Myocyte (in vitro differentiated cells): ENCODE measurements at regions not wholly inside any gene's neighbourhood (a gene's known extent, or its start where the extent isn't known, plus 50 kb on each side); places are given as distances from the start of the nearest gene placed in this dataset.
"Not testable (repeated sequence)": the region's sequence is repeated elsewhere in the genome, so short reads cannot be mapped to it uniquely, and the experiment has no call there.

Source experiments
- DNase-seq: peaks from one replicate; pipeline ENCODE4 v3.0.0-alpha.2; 2012; ENCODE audit warnings: low read depth

DNA sequence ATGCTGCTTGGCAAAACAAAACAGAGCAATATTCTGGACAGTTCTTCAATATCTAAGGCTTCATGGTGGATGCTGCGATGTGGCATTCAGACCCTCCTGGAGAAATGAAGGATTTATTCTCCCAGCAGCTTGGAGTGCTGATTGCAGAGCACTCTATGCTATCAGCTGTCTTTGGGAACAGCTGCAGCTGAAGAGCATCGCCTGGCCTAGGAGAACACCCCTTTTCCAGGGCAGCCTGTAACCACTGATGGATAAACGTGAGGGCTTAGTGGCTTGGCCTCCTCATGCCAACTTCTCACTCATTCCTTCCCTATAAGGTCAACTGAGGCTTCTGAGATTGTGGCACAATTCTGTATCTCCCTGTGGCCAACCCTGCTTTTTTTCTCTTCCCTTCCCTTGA is 638.1 kb upstream of the CNTNAP2 start:
- DNase-seq, result peak; percentile 58

DNA sequence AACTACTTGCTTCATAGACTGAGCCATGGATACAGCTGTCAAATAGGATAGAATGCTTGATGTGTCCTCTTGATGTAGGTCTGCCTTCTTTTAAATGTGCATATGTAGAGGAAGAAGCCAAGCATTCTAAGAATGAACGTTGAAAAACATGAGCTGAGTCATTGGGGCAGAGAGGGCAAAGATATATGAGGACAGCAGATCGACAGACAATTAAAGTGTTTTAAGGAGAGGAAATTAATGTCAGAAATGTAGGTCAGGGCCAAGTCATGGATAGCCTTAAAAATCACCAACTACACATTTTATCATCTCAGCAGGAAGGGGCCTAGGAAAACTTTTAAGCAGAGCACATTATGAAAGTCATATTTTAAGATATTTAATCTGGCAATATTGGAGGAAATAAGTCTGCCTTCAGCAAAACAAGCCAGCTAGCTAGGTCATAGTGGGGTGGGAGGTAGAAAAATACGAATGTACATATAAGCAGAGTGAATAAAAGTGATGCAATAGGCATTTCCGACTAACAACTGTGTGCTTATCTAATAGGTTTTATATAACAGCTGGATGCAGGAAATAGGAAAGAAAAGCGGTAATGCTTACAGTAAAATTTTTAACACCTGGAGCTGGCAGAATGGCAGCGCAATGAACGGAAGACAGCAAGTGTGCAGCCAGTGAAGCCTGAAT is 638.3 kb upstream of the TPK1 start:
- no peak for DNase-seq

DNA sequence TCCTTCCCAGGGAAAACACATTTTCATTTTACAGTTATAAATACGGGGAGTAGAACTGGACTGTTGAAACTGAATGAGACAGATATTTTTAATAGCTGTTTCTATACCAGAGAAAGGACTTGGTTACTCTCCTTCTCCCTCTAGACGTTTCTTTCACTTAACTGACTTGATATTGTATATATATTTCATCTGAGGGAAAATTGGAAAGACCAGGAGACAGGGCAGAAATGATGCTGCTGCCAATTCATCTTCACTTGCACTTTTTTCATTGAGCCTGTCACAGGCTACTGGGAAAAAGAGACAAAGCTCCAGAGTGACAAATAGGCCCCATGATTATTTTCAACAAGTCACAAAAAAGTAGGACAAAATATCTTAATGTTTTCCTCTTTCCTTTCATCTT is 636.0 kb upstream of the TPK1 start:
- no peak for DNase-seq

DNA sequence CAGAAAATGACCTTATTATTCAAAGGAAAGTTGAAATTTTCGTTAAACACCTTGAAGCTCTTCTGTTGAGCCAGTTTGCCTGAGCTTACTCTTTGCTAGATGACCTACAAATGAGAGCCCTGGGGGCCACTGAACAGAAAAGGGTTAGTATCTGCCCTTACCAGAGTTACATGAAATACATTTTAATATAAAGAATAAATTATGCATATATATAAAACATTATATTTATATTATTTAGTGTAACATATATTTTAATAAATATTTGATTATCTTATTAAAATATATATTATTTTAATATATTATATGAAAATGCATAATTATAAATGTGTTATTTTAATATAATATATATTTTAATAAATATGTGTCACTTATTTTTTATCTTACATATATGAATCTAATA is 628.4 kb upstream of the TPK1 start:
- no peak for DNase-seq

DNA sequence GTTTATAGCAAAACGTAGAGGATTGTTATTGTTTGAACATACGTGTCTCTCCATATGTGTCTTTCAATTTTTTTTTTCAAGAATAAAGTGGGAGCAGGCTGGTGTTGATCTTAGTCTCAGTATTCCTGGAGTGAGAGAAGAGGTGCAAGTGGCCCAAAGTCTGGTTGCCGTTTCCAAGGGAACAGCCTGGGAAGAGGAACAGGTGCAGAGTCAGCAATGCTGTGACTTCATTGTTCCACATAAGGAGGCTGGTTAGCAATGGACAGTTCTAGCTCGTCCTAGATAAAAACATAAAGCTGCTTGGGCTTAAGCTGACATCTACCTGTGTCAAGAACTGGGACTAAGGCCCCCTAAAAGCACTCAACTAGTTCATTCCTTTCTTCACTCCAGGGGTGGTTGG is 626.6 kb upstream of the TPK1 start:
- DNase-seq, result no peak

DNA sequence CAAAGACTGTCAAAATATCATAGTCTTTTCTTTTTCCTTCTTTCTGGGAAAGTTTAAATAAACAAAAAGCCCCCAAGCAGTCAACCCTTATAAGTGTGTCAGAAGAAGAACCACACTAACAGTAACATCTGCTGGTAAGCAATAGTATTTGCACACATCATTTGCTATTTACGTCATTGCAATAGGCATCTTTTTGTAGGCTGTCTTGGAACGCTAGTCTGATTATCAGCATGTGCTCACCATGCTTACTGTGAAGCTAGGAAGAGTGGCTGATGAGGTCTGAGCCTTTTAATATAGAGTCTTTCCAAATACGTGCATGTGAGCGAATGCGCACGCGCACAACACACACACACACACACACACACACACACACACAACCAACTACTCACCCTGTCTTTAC is 599.0 kb upstream of the TPK1 start:
- DNase-seq, result no peak

DNA sequence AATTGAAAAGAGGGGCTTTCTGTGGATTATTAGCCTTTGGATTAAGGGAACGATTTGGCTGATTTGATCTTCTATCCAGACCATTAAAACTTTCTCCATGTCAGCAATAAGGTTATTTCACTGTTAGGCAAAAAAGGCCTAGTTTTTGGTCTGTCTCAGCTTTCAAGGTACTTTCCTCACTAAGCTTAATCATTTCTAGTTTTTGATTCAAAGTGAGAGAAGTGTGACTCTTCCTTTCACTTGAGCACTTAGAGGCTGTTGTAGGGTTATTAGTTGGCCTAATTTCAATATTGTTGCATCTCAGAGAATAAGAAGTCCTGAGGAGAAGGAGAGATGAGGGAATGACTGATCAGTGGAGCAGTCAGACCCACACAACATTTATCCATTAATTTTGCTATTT is 596.0 kb upstream of the TPK1 start:
- DNase-seq, result no peak

DNA sequence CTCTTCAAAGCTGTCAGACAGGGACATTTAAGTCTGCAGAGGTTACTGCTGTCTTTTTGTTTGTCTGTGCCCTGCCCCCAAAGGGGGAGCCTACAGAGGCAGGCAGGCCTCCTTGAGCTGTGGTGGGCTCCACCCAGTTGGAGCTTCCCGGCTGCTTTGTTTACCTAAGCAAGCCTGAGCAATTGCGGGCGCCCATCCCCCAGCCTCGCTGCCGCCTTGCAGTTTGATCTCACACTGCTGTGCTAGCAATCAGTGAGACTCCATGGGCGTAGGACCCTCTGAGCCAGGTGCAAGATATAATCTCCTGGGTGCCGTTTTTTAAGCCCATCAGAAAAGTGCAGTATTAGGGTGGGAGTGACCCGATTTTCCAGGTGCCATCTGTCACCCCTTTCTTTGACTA is 582.6 kb upstream of the TPK1 start:
- DNase-seq, result not testable (repeated sequence)

DNA sequence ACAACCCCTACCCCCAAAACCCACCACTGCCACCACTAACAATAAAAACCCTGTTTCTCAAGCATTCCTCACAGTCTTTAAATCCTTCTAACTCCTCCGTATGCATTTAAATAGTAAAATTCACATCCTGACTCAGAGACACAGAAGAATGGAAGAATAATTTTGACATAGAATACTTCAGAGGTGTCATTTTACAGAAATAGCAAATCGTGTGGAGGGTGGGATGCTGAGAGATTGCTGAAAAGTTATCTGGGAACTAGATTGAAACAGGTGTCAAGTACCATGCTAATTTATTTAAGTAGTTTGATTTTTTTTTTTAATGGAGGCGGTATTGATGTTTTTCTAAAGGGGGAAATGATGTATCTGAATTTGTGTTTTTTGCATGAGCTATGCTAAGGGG is 575.2 kb upstream of the TPK1 start:
- DNase-seq, result no peak

DNA sequence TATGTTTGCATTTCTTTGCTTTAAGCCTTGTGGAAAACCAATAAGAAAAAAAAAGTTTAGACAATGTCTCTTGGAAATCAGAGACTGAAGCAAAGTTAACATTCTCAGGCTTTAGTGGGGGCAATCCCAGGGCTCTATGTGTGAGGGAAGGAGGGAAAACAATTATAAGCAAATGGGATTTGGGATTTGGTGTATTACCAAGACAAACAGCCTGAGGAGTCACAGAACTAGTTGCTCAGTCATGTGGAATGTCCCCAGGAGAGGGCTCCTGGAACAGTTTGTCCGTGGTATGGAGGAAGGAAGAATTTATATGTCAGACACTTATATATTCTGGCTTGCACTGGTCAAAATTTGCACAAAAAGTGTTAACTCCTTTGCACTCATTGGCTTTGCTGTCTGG is 562.9 kb upstream of the TPK1 start:
- no peak for DNase-seq

DNA sequence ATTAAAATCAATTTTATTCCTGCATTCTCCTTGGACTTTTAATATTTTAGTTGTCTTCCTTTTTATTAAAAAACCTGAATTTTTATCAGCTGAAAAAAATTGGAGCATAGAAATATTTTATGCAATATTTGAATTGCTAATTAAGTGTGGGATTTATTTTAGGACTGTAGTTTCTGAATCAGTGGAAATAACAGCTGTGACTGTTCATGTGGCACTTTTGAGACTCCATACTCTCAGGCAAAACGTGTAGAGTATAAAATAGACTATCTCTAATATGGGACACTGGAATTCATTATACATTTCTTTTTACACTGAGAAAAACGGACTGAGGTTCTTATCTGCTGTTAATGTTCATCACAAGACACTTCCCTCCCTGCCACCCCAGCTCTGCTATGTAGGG is 558.3 kb upstream of the TPK1 start:
- no peak for DNase-seq

DNA sequence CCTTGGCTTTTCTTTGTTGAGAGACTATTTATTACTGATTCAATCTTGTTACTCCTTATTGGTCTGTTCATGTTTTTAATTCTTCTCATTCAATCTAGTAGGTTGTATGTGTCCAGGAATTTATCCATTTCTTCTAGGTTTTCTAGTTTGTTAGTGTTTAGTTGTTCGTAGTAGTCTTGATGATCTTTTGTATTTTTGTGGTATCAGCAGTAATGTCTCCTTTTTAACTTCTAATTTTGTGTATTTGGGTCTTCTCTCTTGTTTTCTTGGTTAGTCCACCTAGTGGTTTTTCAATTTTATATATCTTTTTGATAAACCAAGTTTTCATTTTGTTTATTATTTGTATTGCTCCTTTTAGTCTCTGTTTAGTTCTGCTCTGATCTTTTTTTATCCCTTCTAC is 546.9 kb upstream of the TPK1 start:
- no peak for DNase-seq

DNA sequence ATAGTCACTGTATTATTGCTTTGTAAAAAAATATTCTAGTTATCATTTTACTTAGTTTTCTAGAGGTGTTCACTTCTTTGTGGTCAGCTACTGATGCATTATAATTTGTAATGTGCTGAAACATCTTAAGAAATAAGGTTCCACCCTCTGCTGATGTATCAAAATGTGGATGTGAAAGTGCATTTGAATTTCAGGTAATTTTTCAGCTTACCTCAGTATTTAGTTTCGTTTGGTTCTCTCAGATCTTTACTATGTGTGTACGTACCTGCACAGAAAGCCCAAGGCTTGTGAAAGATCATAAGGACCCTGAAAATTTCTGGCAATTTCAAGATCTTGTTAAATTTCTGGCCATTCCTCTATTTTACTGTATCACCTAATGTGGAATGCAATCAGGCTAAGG is 542.3 kb upstream of the TPK1 start:
- no peak for DNase-seq

DNA sequence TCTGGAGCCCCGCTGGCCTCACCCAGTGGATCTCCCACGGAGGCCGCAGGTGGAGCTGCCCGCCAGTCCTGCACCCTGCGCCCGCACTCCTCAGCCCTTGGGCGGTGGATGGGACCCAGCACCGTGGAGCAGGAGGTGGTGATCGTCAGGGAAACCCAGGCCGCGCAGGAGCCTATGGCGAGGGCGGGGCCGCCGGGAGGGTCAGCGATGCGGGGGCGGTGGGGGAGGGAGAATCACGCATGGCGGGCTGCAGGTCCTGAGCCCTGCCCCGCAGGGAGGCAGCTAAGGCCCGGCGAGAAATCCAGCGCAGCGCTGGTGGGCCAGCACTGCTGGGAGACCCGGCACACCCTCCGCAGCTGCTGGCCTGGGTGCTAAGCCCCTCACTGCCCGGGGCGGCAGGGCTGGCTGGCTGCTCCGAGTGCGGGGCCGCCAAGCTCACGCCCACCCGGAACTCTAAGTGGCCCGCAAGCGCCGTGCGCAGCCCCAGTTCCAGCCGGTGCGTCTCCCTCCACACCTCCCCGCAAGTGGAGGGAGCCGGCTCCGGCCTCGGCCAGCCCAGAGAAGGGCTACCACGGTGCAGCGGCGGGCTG is 524.8 kb upstream of the TPK1 start:
- DNase-seq, result no peak

DNA sequence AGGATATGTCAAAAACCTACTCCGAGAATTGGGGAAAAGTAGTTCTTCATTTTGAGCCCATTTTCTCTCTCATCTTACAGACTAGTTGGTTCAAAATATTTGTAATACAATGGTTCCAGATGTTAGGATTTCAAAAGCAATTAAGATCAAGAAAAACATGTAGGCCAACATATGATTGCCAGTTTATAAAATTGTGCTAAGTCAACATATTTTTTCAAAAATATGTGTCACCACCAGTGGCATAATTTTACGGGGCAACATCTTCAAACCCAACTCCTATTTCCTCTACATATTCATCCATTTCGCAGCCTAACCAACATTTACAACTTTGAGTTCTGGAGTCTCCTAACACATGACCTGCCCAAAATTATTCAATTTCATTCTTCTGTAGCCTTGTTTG is 514.5 kb upstream of the TPK1 start:
- DNase-seq, result no peak

DNA sequence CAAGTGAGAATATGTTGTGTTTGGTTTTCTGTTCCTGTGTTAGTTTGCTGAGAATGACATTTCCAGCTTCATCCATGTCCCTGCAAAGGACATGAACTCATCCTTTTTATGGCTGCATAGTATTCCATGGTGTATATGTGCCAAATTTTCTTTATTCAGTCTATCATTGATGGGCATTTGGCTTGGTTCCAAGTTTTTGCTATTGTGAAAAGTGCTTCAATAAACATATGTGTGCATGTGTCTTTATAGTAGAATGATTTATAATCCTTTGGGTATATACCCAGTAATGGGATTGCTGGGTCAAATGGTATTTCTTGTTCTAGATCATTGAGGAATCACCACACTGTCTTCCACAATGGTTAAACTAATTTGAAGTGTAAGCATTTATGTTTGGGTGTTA is 513.6 kb upstream of the TPK1 start:
- DNase-seq, result not testable (repeated sequence)

DNA sequence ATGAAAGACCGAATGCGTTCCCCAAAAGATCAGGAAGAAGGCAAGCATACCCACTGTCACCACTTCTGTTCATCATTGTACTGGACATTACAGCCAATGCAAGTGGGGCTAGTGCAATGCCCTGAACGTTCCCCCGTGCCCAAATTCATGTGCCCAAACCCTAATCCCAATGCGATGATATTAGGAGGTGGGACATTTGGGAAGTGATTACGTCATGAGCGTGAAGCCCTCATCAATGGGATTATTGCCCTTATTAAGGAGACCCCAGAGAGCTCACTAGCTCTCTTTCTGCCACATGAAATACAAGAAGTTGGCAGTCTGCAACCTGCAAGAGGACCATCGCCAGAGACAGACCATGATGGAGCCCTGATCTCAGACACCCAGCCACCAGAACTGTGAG is 511.4 kb upstream of the TPK1 start:
- DNase-seq, result no peak

DNA sequence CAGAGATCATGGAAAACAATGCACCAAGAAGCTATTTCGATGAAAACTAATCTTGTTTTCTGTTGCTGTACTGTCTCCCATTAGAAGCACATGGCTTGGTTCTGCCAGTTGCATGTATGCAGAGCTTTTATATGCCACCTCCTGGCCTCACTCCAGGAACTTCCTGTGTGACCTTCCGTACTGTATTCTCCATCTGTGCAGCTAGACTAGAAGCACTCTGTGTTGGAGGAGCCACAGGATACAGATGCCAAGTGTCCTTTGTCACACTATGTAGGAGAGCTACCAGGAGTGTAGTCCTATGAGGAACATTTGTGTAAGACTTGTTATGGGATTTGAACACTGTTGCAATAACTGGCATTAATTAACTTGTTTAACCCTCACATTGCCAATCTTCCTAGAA is 503.5 kb upstream of the TPK1 start:
- DNase-seq, result no peak

DNA sequence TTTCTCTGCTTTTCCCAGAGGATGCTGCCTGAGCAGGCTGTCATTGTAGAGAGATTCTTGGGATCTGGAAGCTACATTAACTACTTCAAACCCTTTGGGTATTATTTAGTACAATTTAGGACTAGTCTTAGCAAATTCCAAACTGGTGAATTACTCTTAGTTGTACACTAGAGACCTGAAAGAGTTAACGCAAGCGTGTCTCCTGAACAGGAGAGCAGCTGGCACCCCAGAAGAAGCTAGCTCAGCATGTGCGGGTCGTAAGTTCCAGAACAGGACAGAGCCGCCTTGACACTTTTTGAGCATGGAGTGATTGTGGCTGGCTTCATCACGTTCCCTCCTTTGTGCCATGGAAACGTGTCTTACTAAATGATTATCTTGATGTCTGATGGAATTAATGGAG is 495.7 kb upstream of the TPK1 start:
- no peak for DNase-seq

DNA sequence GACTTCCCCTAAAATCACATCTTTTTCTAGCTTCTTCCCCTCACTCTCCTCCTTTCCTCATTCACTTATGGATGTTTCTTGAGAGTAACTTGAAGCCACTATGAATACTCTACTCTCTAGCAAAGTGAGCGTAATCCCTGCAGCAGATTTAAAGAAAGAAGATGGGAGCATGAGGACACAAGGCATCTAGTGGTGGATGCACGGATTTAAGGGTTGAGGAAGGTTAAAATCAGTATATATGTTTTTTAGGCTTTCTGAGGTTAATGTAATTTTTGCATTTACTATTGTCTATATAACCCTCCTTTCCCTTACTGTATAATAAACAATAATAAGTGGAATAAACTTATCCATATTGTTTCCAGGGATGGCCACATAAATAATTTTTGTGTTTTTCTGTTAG is 495.2 kb upstream of the TPK1 start:
- no peak for DNase-seq

DNA sequence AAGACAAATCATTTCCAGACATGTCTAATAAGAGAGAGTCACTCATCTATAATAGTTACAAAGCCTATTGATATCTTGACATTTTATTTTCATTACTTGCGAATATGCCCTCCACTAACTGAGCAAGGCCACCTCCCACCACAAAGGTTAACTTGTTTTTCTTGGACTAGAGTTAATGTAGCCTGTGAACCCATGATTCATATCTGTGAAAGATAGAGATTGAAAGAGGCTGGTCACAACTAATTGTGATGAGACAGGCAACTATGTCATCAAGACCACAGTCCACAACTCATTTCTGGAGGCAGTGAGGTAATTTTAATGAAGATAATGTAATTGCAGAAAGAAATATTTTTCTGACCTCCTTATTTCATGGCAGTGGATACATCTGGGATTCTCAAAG is 491.8 kb upstream of the TPK1 start:
- no peak for DNase-seq

DNA sequence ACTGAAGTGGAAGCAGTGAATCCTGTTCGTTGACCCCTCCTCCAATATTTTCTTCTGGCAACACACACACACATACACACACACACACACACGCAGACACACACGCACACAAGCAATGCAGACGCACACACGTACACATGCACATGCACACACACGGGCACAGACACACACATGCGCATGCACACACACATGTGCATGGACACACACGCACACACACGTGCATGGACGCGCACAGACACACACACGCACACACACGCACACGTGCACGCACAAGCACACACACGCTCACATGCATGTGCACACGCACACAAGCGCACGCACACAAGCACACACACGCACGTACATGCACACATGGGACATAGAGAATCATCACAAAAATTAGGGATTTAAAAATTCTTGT is 488.2 kb upstream of the TPK1 start:
- DNase-seq, result no peak

DNA sequence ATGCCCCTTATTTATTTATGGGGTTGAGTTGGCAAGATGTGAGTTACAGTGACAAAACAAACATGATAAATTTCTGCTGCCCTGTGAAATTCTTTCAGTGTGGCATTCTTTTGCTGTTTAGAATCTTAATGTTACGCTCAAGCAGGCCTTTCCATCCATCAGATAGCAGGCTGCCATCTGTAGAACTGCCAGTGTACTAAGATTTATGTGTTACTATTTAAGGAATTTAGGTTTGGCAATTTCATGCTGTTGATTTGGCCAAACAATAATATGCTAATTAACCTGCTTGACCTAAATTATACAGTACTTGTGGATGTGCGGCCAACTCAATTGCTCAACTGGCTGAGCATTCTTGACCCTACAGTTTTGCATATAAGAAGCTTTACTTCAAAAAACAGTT is 477.7 kb upstream of the TPK1 start:
- no peak for DNase-seq

DNA sequence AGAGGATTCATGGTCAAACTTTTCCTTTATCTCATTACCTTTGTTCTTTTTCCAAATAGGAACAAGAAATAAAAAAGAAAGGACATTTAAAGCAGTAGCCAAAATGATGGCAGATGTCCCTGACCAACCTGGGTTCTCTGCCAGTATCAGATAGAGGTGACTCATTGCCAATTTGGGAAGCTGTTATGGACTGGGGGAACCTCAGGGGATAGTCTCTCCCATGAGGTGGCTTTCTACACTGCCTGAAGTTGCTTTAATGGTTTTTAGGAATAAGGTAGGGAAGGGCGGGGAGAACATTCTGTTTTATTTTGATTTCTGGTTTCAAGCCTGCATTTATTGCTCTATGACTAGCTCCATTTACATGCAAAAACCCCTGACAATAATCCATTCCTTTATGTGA is 457.9 kb upstream of the TPK1 start:
- DNase-seq, result no peak
